ENCODE measurements at regions not wholly inside any gene's neighbourhood (a gene's known extent, or its start where the extent isn't known, plus 50 kb on each side); places are given as distances from the start of the nearest gene placed in this dataset.
"Not testable (repeated sequence)": the region's sequence is repeated elsewhere in the genome, so short reads cannot be mapped to it uniquely, and the experiment has no call there.

- not testable (repeated sequence) for DNase-seq (ENCODE audit: low read depth)
These were observed 187.9 kb downstream of the NPIPB11 start for GRCh38 chr16:29218649-29219048.

GRCh38 chr16:29218171-29218570 is 188.3 kb downstream of the NPIPB11 start:
- DNase-seq (ENCODE audit: low read depth) = not testable (repeated sequence)

- DNase-seq (ENCODE audit: low read depth) = not testable (repeated sequence)
These were observed 188.8 kb downstream of the NPIPB11 start for GRCh38 chr16:29217752-29218126.

GRCh38 chr16:29217104-29217751 is 189.3 kb downstream of the NPIPB11 start:
- not testable (repeated sequence) for DNase-seq (ENCODE audit: low read depth)

GRCh38 chr16:29213770-29214169 is 192.7 kb downstream of the NPIPB11 start:
- not testable (repeated sequence) for DNase-seq (ENCODE audit: low read depth)

- DNase-seq (ENCODE audit: low read depth) = not testable (repeated sequence)
These were observed 193.3 kb downstream of the NPIPB11 start for GRCh38 chr16:29213251-29213650.

- DNase-seq (ENCODE audit: low read depth) = not testable (repeated sequence)
These were observed 194.2 kb downstream of the NPIPB11 start for GRCh38 chr16:29212084-29213027.

- DNase-seq (ENCODE audit: low read depth) = not testable (repeated sequence)
These were observed 195.1 kb downstream of the NPIPB11 start for GRCh38 chr16:29211456-29211855.

GRCh38 chr16:29210299-29211150 is 196.0 kb downstream of the NPIPB11 start:
- DNase-seq (ENCODE audit: low read depth) = not testable (repeated sequence)

- DNase-seq (ENCODE audit: low read depth) = not testable (repeated sequence)
These were observed 200.4 kb downstream of the NPIPB11 start for GRCh38 chr16:29206120-29206519.

- DNase-seq (ENCODE audit: low read depth) = not testable (repeated sequence)
These were observed 201.4 kb downstream of the NPIPB11 start for GRCh38 chr16:29205151-29205550.

GRCh38 chr16:29204806-29205135 is 201.7 kb downstream of the NPIPB11 start:
- no peak for DNase-seq (ENCODE audit: low read depth)

- DNase-seq (ENCODE audit: low read depth) = not testable (repeated sequence)
These were observed 202.3 kb downstream of the NPIPB11 start for GRCh38 chr16:29203933-29204805.

- not testable (repeated sequence) for DNase-seq (ENCODE audit: low read depth)
These were observed 203.2 kb downstream of the NPIPB11 start for GRCh38 chr16:29203046-29203932.

- DNase-seq (ENCODE audit: low read depth) = not testable (repeated sequence)
These were observed 203.9 kb downstream of the NPIPB11 start for GRCh38 chr16:29202642-29203041.

- DNase-seq (ENCODE audit: low read depth) = not testable (repeated sequence)
These were observed 204.4 kb downstream of the NPIPB11 start for GRCh38 chr16:29202025-29202632.

- not testable (repeated sequence) for DNase-seq (ENCODE audit: low read depth)
These were observed 205.1 kb downstream of the NPIPB11 start for GRCh38 chr16:29201296-29202024.

GRCh38 chr16:29200681-29201080 is 205.8 kb downstream of the NPIPB11 start:
- DNase-seq (ENCODE audit: low read depth) = not testable (repeated sequence)

- not testable (repeated sequence) for DNase-seq (ENCODE audit: low read depth)
These were observed 206.3 kb downstream of the NPIPB11 start for GRCh38 chr16:29200135-29200601.
